HCEC 1CT (cell line): ENCODE measurements at regions not wholly inside any gene's neighbourhood (a gene's known extent, or its start where the extent isn't known, plus 50 kb on each side); places are given as distances from the start of the nearest gene placed in this dataset.

ENCODE experiments used
- DNase-seq: peaks from one replicate; pipeline ENCODE4 v3.0.0-alpha.2; 2017

DNA sequence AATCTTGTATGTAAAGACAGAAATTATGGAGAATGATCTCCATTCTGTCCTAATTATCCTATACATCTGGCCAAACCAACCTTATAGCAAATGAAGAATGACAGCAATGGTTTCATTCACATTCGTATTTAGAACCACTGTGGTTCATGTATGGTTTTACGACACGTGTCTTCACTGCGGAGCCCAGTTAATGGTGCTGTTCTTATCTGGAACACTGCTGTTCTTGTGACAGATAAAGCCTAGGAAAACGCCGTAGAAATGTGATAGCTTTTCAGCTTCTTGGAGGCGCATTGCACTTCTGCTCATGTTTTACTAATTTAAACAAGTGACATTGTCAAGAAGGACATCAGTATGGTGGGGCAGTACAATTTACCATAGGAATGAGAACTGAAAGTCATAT lies 2266.4 kb upstream of the TENM3 start:
- no peak for DNase-seq

DNA sequence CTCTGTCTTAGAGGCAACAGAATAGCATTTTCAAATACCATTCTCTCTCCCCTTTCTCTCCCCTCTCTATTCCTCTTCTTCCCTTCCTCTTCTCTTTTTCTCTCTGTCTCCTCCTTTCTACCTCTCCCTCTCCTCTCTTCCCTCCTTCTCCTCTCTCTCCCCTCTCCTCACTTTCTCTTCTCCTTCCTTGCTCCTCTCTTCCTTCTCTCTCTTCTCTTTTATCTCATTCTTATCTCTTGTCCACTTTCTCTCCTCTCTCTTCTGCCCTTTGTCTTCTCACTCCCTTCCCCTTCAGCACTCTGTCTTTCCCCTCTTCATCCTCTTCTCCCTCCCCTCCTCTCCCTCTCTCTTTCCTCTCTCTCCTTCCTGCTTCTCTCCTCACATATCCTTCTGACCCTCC lies 2265.8 kb upstream of the TENM3 start:
- DNase-seq, result no peak

DNA sequence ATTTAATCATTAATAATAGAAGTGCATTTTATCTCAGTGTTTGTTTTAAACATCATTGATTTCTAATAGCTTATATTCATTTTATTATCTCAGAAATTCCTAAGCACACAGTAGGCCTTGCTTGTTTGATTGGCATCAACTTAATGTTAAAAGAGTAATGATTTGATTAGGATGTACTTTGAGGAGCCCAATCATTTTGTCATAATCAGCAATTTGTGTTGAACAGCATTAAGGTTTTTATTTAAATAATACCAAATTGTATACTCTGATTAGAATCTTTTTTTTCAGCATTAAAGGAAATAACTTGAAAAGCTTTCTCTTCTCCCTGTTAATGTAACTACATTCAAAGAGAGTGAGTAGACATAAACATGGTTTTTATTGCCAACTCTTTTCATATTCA lies 2262.0 kb upstream of the TENM3 start:
- no peak for DNase-seq

DNA sequence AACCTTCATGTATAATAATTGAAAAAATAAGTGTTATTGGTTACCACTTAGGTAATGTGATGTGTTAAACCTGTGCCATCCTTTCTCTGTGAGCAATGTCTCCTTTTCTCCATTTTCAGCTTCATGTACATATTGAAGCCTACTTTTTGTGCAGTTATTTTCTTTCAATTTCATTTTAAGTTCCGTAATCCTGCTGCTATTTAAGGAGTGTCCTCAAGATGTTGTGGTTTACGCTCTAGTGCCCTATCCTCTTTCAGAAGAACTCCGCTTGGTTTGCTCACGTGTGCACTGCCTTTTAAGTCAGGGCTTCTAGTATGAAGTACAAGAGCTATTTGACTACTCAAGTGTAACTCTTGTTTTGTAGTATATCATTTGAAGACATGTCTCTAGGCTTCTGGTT lies 2253.2 kb upstream of the TENM3 start:
- DNase-seq, result no peak

DNA sequence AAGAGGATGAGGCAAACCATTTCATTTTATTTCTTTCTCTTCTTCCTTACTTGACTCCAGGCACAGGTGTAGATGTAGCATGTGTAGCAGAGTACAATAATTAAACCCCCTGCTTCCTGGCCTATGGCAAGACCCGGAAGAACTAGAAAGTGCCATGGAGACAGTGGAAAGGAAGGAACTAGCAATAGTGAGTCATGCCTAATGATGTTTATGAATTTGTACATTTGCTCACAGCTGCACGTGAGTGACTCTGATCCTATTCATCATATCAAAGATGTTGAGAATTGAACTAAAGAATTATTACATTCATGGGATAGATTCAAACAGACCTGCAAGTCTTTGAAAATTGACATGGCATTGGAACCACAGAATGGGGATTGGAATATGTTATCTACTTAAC lies 2233.9 kb upstream of the TENM3 start:
- DNase-seq, result no peak

DNA sequence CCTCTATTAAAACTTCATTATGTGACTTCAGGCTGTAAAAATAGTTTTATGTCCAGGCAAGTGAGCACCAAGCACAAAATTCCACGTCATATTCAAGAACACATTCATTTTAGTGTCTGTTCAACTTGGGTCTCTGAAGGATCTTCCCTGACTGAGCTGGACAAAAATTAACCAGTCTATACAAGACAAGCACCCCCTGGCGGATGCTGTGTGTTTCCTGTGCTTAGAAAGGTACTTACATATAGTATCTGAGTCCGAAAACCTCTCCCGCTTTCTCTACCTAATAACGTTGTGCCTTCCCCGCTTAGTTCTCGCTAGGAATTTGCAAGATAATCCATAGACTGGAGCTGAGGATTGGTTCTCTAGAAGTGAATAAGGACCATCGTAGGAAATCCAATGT lies 2214.5 kb upstream of the TENM3 start:
- no peak for DNase-seq

DNA sequence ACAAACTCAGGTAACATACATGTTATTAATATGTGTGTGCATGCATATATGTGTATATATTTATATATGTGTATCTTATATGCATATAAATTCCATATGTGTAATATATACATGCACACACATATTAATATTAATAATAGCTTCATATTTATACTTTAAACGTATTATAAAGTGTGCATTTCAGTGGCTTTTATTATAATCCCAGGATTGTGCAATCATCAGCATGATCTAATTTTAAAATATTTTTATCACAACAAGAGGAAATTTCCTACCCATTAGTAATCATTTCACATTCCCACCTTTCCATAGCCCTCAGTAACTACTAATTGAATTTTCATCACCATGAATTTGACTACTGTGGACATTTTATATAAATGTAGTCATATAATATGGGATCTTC lies 2211.9 kb upstream of the TENM3 start:
- DNase-seq, result no peak

DNA sequence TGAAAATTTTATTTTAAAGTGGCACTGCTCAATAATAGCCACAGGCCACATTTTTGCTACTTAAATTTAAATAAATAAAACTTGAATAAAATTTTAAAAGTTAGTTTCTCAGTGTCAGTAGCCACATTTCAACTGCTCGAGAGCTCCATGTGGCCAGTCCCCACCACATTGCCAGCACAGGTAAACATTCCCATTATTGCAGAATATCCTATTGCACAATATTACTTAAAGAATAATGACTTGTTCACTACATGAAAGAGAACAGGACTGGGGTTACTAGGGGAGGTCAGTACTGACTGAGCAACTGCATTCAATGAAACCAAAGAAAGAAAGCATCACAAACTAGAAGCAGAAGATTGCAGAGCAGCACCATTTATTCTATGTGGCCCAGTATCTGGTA lies 2201.6 kb upstream of the TENM3 start:
- DNase-seq, result no peak

DNA sequence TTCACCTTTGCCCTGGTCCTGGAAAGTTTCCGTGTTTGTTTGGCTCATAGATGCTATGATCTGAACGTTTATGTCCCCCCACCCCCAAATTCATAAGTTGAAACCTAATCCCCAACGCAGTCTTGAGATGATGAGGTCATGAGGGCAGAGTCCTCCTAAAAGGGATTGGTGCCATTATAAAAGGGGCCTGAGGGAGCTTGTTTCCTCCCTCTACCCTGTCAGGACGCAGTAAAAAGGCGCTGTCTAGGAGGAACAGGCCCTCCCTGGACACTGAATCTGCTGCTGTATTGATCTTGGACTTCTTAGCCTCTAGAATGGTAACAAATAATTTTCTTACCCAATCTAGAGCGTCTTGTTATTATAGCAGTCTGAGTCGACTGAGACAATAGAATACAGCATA lies 2190.6 kb upstream of the TENM3 start:
- DNase-seq, result no peak

DNA sequence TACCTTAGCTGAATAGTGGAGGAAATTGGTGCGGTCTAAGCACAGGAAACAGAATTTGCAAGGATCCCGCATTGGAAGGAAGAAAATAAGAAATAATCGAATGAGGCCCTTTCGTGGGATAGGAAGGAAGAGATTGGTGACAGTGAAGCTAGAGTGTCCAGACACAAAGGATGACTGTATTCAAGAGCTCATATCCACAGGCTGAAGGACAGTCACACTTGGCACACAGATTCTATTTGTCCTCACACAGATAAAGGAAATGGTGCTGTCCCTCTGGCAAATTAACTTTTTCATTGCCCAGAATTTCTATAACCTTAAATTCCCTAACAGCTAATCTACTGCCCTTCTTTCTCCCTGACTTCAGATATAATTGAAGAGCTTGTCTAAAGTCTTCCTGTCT lies 2188.9 kb upstream of the TENM3 start:
- DNase-seq, result no peak

DNA sequence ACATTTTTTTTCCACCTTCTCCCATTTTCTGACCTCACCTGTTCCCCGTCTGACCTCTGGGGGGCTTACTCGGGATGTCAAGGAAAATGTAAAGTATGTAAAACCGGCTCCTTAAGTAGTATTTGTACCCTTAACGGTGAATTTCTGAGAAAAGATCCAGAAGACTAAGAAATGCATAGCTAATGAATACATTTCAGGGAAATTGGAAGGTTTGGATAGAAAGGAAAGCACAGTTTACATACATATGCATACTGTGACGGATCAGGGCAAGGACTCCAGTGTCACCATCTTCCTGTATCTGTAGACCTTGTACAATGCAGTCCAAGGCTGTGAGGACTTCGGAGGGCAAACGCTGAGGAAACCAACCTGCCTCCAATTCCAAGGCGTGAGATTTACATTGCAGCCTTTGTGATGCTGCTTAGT lies 2185.9 kb upstream of the TENM3 start:
- DNase-seq, result no peak

DNA sequence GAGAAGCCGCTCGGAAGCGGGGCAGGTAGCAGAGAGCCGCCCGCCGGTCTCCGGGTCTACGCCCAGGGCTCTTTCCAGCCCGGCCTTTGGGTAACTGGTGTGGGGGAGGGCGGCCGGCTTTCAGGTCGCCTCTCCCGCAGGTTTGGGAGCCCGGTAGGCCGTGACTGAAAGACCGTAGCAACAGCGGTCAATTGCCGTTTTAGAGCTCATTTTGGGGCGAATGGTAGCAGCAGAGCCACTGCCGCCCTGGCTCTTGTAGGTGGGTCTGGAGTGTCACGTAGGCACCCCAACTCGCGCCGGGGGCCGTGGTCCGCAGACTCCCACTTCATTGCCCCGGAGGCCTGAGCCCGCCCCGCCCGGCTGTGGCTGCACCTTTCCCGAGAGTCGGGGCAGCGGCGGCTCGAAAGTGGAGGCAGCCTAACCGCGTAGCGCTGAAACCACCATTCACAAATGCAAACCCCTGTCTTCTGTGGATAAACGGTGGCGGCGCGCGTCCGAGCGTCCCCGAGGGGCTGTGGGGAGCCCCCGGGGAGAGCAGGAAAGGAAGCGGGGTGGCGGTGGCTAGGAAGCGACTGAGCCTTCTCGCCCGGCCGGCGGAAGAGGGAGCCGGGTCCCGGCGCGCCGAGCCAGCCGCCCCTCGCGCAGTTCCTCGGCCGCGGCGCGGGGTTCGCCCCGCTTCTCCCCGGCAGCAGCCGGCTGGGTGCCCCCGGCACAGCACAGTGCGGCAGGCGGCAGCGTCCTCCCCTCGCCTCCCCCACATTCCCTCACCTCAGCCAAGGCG lies 2185.1 kb upstream of the TENM3 start:
- DNase-seq, result no peak

DNA sequence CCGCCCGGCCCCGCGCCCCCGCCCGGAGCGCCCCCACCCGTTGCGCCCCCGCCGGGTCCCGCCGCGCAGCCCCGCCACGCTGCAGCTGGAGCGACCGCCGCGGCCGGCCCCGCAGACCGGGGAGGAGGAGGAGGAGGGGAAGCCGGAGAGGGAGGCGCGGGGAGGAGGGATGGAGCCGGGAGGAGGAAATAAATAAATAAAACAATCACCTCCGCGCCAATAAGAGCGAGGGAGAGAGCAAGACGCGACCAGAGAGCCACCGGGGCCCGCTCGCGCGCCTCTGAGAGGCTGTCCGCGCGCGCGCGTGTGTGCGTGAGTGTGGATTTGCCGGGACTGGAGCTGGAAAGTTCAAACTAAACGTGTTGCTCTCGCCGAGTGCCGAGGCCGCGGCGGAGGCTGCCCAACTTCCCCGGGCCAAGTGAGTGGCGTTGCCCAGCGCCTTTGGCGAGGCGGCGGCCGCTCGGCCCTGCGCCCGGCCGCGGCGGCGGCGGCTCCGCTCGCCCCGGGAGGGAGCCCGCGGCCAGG lies 2184.4 kb upstream of the TENM3 start:
- no peak for DNase-seq

DNA sequence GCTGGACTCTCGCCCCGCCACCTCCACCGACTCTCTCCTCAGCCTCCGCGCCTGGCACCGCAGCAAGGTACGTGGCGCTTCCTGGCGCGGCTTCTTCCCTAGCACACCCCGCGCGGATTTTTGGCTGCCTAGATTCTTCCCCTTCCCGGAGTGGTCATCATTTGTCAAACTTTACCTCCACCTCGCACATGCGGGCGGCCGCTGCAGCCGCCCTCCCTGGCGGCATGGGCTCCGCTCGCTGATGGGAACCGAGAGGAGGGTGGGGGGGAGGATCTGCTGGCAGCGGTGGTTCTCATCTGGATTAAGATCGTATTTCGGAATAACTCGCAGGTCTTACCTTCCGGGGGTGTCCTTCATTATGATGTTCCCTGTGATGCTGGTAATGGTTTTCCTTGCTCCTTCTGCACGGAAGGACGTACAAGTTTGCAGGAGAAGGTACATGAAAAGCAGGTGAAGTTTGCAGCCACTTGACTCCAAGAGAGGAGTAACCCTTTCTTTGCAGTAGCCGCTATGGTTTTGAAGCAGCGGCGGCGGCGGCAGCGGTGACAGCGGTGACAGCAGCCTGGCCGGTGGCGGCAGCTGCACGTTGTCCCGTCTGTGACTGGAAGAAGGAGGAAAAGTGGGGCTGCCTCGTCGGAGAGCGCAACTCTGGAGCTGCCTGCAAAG lies 2183.9 kb upstream of the TENM3 start:
- no peak for DNase-seq

DNA sequence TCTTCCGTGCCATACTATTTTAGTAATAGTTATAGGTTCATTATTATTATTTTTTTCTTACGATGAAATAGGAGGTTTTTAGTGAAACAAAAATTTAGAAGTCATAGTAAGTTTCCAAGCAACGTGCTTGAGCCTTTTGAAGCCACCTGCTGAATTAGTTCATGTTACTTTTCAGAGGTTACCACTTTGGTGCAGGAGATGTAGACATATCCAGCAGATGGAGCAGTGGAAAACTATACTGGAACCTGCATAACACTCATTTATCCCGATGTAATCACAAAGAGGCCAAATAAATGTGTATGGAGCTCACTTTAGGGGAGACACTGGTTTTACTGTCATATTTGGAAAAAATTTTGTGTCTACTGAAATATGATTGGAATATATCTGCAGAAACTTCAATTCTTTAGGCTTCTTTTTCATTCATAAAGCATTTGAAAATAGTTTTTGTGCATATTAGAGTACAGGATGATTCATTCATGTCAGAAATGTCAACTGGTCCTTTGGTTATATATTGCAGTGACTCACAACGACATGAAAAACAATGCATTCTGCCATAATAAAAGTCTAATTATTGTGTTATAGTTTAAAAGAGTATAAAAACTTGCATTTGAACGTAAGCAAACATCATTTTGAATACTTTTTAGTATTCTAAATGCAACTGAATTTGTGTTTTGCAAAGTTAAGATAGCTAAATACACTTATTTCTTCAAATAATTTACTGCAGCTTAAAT lies 2182.9 kb upstream of the TENM3 start:
- no peak for DNase-seq

DNA sequence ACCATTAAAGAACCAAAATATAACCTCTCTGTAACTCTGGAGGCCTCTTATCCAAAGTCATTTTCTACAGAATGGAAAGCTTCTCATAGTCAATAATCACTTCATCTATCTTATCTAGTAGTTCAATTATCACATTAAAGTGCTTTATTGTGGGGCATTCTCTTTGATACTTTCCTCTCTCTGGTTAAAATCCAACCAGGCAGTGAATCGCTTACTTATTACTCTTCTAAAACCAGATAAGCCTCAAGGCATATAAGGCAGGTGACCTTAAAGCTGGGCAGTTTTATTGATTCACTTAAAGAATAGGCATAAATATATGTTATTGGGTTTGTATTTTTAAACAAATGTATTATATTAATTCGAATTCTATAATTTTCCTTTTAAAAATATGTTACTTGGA lies 2162.1 kb upstream of the TENM3 start:
- DNase-seq, result no peak

DNA sequence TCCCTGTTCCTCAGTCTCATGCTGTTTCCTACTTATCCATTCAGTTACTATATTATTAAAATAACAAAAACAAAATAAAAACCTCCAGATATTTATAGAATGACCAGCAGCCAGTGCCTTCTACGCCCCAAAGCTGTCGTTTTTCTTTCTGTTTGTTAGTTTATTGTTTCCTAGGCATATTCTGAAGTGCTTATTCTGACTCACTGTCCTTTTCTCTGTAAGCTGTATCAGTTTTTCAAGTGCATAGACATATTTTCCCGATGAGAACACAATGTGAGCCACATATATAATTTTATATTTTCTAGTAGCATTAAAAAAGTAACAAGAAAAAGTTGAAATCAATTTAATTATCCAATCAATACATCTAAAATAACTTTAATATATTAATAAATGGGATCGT lies 2158.6 kb upstream of the TENM3 start:
- DNase-seq, result no peak

DNA sequence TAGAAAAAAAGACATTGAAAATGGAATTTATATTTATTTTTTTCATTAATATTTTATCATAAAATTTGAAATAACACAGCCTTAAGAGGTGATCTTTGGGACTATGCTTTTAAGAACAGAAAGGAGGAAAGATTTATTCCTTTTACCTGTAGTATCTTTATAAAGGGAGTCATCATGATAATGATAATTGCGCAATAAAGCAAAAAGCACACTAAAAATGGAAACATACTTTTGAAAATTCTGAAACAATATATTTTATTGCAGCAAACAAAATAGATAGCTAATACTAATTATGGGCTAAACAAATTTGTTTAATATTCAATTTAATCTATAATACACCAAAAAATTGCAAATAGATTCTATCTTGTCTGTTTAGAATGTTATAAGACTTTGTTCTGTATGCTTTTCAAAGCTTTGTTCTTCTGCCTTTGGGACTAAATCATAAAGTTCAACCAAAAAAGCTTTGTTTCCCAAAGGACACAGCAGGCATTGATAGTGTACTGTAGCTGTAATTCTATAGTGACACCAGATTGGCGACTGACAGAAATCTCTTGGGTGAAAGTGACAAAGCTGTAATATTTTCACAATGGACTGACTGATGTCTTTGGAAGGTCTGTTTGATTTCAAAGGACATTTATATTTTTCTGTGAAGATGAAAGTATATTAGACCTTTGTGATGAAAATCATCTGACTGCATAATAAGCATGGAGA lies 2156.6 kb upstream of the TENM3 start:
- DNase-seq, result no peak

DNA sequence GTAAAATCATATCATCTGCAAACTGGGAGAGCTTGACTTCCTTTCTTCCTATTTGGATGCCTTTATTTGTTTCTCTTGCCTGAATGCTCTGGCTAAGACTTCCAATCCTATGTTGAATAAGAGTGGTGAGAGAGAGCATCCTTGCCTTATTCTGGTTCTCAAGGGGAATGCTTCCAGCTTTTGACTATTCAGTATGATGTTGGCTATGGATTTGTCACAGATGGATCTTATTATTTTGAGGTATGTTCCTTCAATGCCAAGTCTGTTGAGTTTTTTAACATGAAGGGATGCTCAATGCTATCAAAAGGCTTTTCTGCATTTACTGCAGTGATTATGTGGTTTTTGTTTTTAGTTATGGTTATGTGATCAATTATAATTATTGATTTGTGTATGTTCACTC lies 2144.6 kb upstream of the TENM3 start:
- DNase-seq, result no peak

DNA sequence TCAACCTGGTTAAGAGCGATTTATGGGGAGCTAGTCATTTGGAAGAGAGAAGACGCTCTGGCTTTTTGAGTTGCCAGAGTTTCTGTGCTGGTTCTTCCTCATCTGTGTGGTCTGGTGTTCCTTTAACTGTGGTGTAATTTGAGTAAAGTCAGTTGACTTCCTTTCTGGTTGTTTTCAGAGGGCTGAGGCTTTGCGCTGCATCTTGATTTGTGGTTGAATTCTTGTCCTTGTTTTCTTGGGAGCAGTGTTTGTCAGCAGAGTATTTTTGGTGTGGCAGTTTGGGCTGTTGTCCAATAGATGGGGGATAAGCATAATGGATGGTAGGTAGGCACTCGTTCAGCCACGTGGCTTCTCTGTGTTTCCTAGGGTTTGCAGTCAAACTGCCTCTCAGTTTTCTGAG lies 2143.2 kb upstream of the TENM3 start:
- no peak for DNase-seq

DNA sequence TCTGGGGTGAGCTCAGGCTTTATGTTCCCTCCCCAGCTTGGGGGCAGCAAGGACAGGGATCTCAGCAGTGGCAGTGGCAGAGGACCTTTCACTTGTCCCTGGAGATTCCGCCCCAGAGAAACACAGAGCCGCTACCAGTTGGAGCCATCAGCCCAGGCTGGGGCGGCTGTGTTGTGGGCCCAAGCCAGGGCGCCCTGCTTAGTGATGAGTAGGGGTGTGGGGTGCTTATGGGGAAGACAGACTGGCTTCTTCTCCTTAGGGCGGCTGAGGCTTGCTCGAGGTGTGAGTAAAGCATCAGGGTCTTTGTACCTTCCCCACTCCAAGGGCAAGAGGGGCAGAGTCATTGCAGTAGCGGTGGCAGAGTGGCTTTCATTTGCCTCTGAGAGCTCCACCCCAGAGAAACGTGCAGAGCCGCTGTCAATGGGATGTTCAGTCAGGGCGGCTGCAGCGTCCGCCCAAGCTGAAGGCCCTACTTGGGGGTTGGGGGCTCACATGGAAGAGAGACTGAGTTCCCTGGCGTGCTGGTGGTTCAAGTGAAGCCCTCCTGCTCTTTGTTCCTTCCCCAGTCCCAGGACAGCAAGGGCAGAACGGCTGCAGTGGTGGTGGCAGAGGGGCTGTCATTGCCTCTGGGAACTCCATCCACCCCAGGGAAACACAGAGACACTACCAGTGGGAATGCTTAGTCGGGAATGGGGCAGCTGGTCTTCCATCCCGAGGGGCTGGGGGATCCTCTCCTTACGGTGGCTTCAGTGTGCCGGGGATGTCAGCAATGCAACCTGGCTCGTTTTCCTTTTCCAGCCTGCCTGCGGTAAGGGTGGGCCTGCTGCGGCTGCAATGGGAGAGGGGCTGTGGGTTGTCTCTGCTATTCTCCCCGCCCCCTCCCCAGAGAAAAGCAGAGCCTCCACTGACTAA lies 2142.5 kb upstream of the TENM3 start:
- DNase-seq, result no peak
